ENCODE measurements at regions not wholly inside any gene's neighbourhood (a gene's known extent, or its start where the extent isn't known, plus 50 kb on each side); places are given as distances from the start of the nearest gene placed in this dataset.

DNA sequence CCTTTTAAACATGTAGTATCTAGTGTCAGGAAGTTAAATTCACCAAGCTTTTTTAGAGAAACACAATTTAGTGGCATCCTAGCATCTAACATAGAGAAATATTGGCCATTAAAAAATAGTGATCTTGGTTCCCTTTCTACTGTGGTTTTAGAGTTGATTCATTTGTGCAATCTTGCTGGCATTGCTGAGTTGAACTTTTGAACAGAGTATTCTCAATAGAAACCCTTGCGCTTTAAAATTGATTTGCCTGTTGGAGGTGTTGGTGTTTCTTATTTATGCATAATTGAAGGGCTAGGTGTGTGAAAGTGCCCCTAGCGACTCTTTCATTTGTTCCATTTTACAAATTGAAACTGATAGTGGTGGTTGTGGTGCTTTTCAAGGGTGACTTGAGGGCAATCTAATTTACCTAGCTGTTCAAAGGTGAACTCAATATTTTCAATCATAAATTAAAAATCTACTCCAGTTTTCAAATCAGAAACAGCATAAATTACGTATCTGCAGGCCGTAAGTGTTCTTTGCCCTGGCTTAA, 73.0 kb upstream of the MPDZ start:
- H3K4me3 ChIP-seq (ENCODE audit: low read depth, low read length), result no peak overlapping the region
- DNase-seq (ENCODE audit: low read depth), result peak; percentile 15
- TF ChIP-seq, protein P1, sequence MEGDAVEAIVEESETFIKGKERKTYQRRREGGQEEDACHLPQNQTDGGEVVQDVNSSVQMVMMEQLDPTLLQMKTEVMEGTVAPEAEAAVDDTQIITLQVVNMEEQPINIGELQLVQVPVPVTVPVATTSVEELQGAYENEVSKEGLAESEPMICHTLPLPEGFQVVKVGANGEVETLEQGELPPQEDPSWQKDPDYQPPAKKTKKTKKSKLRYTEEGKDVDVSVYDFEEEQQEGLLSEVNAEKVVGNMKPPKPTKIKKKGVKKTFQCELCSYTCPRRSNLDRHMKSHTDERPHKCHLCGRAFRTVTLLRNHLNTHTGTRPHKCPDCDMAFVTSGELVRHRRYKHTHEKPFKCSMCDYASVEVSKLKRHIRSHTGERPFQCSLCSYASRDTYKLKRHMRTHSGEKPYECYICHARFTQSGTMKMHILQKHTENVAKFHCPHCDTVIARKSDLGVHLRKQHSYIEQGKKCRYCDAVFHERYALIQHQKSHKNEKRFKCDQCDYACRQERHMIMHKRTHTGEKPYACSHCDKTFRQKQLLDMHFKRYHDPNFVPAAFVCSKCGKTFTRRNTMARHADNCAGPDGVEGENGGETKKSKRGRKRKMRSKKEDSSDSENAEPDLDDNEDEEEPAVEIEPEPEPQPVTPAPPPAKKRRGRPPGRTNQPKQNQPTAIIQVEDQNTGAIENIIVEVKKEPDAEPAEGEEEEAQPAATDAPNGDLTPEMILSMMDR (IDR thresholded peaks at IDR 0.05; ENCODE audit: insufficient read depth, low read depth, low read length, missing control alignments), result no peak

DNA sequence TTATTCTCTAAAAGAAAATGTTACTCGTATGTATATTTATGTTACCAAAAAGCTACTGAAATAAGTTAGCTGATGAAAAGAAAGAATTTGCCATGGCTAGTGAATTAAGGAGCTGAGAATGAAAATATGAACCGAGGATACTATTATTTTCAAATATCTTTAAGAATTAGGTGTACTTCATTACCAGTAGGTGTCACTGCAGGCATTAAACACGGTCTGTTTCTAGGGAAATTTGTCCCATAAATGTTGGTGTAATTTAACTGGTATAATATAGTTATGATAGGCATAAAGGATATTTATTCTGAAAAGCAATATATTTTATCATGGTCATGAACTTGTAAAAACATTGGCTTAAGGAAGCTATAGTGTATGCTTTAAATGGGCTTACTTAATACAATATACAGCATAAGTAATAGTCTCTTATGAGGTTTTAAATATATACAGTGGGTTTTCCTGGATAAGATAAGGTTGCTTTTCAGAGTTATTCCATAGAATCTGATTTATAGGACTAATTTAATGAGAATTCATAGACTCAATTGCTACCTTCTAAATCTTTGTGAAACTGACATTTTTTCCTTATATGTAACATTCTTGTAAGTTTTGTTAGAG, 72.4 kb upstream of the MPDZ start:
- peak; percentile 3 for DNase-seq (ENCODE audit: low read depth)
- TF ChIP-seq, protein P1 (IDR thresholded peaks at IDR 0.05; ENCODE audit: insufficient read depth, low read depth, low read length, missing control alignments), result no peak
- no peak overlapping the region for H3K4me3 ChIP-seq (ENCODE audit: low read depth, low read length)

DNA sequence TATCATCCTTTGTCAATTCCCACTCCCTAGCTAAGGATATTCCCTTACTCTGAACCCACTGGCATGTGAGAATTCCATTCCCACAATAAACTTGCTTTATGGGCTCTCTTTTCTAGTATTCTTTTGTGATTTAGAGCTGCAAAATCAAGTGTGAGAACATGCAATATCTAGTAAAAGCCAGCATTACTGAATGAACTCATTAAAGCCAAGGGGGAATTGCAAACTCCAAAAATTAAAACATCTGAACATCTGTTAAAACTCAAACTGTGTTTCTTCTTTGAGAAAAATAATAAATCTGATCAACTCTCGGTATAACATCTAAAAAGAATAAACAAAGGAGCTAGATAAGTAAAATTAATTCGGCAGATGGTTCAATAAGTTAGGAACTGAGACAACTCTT, 53.1 kb upstream of the MPDZ start:
- DNase-seq (ENCODE audit: low read depth), result no peak
- H3K4me3 ChIP-seq (ENCODE audit: low read depth, low read length), result no peak overlapping the region
- TF ChIP-seq, protein P1 (IDR thresholded peaks at IDR 0.05; ENCODE audit: insufficient read depth, low read depth, low read length, missing control alignments), result no peak

- DNase-seq (ENCODE audit: low read depth), result no peak
- no peak overlapping the region for H3K4me3 ChIP-seq (ENCODE audit: low read depth, low read length)
- TF ChIP-seq, protein P1 (IDR thresholded peaks at IDR 0.05; ENCODE audit: insufficient read depth, low read depth, low read length, missing control alignments), result no peak
These were observed 51.8 kb upstream of the MPDZ start for GRCh38 chr9:13331320-13331719.

GRCh38 chr9:13330396-13331004, 51.0 kb upstream of the MPDZ start:
- TF ChIP-seq, protein P1 (IDR thresholded peaks at IDR 0.05; ENCODE audit: insufficient read depth, low read depth, low read length, missing control alignments), result no peak
- no peak for DNase-seq (ENCODE audit: low read depth)
- no peak overlapping the region for H3K4me3 ChIP-seq (ENCODE audit: low read depth, low read length)
